Kidney (tissue), 13 donors: ENCODE measurements at regions not wholly inside any gene's neighbourhood (a gene's known extent, or its start where the extent isn't known, plus 50 kb on each side); places are given as distances from the start of the nearest gene placed in this dataset.

Source experiments
- DNase-seq, 5 donors: peaks; one replicate each; pipeline ENCODE4 v3.0.0-alpha.2; 2013 to 2020
- FAIRE-seq: peaks from 2 replicates; lab custom pipeline; 2012; peaks lifted over from hg19 to GRCh38; lab: Jason Lieb, UNC
- H3K27ac ChIP-seq, 2 donors: one replicate each; pipeline ENCODE4 v1.7.0; 2013; ENCODE audit warnings: low read depth in 2 of 2, low read length in 2 of 2, inconsistent platforms in 1 of 2
- H3K27me3 ChIP-seq: one replicate; pipeline ENCODE4 v1.7.1; 2013; ENCODE audit warnings: low read length, inconsistent platforms; ENCODE audit not compliant: control insufficient read depth, insufficient read depth
- H3K36me3 ChIP-seq, 3 donors: one replicate each; pipeline versions ENCODE4 v1.7.0 to v1.7.1; 2013; ENCODE audit warnings: low read length in 3 of 3, control low read depth in 1 of 3, inconsistent platforms in 1 of 3; ENCODE audit not compliant: insufficient read depth in 3 of 3, control insufficient read depth in 2 of 3
- H3K4me1 ChIP-seq, 3 donors: one replicate each; pipeline versions ENCODE4 v1.7.0 to v1.7.1; 2013; ENCODE audit warnings: low read length in 3 of 3, inconsistent platforms in 1 of 3, low read depth in 1 of 3; ENCODE audit not compliant: control insufficient read depth in 2 of 3, insufficient read depth in 2 of 3
- H3K4me3 ChIP-seq, 3 donors: one replicate each; pipeline versions ENCODE4 v1.7.0 to v1.8.1; 2013; ENCODE audit warnings: low read length in 3 of 3, control low read depth in 1 of 3, inconsistent platforms in 1 of 3
- H3K9ac ChIP-seq, 3 donors: one replicate each; pipeline versions ENCODE4 v1.7.0 to v1.7.1; 2013; ENCODE audit warnings: low read length in 3 of 3, control low read depth in 1 of 3, inconsistent platforms in 1 of 3
- H3K9me3 ChIP-seq, 3 donors: one replicate each; pipeline versions ENCODE4 v1.7.0 to v1.7.1; 2013; ENCODE audit warnings: low read length in 3 of 3, control low read depth in 1 of 3, inconsistent platforms in 1 of 3; ENCODE audit not compliant: control insufficient read depth in 2 of 3, insufficient read depth in 1 of 3
- intact Hi-C: fragments of 100-400 bp; cut with DNase I; formaldehyde crosslinking; loops from one replicate; pipeline ENCODE4 v1.11.1; 2022
- TF ChIP-seq, protein P1 (sequence below): IDR thresholded peaks from 3 replicates; pipeline ENCODE4 v1.5.1; 2012; ENCODE audit warnings: mild to moderate bottlenecking, moderate library complexity, borderline replicate concordance; ENCODE audit not compliant: insufficient read depth; ENCODE audit errors: extremely low read depth
- donor health status: control.
- donor health status: control.
- donor health status: control.
- donor health status: control.
- donor health status: control.
- donor health status: DM: yes; HTN: yes; CAD: no.
- donor health status: Normal renal cell carcinoma (clear cell type).

DNA sequence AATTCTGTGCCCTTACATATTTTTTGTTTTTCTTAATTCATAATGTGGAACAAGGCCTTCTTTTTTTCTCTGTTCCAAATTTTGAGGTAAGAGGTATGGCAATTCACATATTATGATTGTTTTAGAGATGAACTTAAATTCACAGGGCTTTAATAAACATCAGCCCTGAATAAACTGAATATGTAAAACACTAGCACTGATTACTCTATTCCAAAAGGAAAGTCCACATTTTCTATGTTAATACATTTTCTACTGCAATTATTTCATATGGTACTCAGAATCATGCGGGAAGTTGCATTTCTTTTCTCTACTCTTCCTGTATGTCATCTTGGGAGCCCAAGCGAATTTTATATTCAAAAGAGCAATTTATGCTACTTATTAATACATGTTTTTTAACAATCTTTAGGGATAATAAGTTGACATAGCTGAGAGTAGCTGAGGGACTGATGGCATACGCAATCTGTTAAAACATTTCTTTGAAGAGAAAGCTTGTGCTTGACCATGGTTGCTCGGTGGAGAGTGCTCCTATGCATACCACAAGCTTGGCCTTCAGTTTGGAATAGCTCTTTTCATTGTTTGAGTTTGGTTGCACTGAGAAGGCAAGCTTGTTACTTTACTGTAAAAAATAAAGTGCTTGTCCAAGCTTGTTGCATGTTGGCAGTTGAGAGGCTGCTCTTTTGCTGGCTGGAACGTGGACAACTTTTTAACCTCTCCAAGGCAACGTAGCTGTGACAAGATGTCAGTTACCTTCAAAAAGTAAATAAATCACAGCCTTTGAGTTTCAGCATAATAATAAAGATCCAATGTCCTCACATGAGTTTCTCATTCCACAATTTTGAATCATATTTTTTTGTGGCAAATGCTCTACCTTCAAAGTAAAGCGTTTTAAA is 196.3 kb upstream of the SPRY1 start:
- no peak for FAIRE-seq
- intact Hi-C loops = no loop called here
- no peak for DNase-seq
- Histone ChIP-seq H3K9ac (no peak overlapping the region), H3K27ac (no peak overlapping the region), H3K4me3 (no peak overlapping the region), H3K9me3 (no peaks in the 10 kb centered on the region), H3K4me1 (no peaks in the 10 kb centered on the region), H3K36me3 (no peaks in the 10 kb centered on the region), H3K27me3 (no peaks in the 10 kb centered on the region)
- TF ChIP-seq, protein P1, sequence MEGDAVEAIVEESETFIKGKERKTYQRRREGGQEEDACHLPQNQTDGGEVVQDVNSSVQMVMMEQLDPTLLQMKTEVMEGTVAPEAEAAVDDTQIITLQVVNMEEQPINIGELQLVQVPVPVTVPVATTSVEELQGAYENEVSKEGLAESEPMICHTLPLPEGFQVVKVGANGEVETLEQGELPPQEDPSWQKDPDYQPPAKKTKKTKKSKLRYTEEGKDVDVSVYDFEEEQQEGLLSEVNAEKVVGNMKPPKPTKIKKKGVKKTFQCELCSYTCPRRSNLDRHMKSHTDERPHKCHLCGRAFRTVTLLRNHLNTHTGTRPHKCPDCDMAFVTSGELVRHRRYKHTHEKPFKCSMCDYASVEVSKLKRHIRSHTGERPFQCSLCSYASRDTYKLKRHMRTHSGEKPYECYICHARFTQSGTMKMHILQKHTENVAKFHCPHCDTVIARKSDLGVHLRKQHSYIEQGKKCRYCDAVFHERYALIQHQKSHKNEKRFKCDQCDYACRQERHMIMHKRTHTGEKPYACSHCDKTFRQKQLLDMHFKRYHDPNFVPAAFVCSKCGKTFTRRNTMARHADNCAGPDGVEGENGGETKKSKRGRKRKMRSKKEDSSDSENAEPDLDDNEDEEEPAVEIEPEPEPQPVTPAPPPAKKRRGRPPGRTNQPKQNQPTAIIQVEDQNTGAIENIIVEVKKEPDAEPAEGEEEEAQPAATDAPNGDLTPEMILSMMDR = no peak

DNA sequence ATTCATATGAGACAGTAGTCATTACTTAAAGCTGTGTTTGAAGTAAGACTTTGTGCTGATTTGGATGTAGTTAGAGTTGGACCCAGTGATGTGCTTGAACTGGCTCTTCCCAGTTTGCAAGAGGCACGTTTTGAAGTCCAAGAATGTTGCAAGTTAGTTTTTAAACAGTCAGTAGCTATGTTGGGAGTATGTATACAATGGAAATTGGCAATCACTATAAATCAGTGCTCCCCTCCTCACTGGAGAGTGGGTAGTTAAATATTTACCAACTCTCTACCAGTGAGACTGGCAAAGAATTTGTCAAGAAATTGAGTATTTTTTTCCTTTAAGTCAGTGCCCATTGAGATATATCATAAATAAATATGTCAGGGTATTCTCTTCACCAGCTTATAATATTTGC is 191.9 kb upstream of the SPRY1 start:
- Histone ChIP-seq H3K4me3 (no peak overlapping the region), H3K9me3 (no peaks in the 10 kb centered on the region), H3K36me3 (no peaks in the 10 kb centered on the region), H3K9ac (no peak overlapping the region), H3K27ac (no peak overlapping the region), H3K4me1 (no peaks in the 10 kb centered on the region), H3K27me3 (no peaks in the 10 kb centered on the region)
- intact Hi-C loops = no loop called here
- FAIRE-seq (no peak), DNase-seq (peak in 2 of 5 donors; percentile 32 to 50)
- TF ChIP-seq, protein P1 = no peak

DNA sequence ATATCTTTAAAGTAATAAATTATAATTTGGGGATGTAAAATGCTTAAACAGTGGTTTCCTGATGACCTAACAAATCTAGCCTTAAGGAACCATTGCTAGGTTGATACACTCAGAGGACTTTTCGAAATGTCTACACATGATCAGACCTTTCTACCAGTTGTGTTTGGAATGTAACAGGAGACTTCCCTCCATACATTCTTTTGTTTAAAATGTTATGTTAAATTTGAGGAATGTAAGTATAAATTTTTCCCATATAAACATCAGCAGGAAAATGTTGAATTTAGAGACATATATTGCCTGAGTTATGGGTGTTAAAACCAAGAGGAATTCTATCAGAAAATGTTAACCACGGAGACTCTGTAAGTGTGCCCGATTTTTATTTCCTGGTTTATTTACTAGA is 190.6 kb upstream of the SPRY1 start:
- no peaks in the 10 kb centered on the region for H3K36me3 ChIP-seq
- H3K27me3 ChIP-seq = no peaks in the 10 kb centered on the region
- intact Hi-C loops = no loop called here
- DNase-seq (no peak), FAIRE-seq (no peak)
- H3K9me3 ChIP-seq = no peaks in the 10 kb centered on the region
- H3K9ac ChIP-seq = no peak overlapping the region
- H3K4me1 ChIP-seq = no peaks in the 10 kb centered on the region
- H3K4me3 ChIP-seq = no peak overlapping the region
- no peak overlapping the region for H3K27ac ChIP-seq
- TF ChIP-seq, protein P1 = no peak

DNA sequence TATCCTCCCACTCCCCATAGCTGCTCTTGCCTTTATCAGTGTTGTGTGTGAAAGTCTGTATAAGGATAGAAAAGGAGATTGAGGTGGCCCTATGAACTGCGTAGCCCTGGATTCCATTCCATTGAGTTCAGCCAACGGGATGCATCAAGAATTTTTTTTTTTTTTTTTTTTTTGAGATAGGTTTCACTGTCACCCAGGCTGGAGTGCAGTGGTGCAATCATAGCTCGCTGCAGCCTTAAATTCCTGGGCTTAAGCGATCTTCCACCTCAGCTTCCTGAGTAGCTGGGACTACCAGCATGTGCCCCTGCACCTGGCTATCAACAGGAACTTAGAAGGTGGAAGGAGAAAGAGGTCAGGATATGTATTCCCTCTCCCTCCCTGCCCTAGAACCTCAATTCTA is 187.2 kb upstream of the SPRY1 start:
- DNase-seq = peak in 1 of 5 donors; percentile 7
- Histone ChIP-seq H3K9ac (no peak overlapping the region), H3K27me3 (no peaks in the 10 kb centered on the region), H3K36me3 (no peaks in the 10 kb centered on the region), H3K4me3 (no peak overlapping the region), H3K9me3 (no peaks in the 10 kb centered on the region), H3K4me1 (no peaks in the 10 kb centered on the region), H3K27ac (no peak overlapping the region)
- TF ChIP-seq, protein P1 = no peak
- FAIRE-seq = no peak
- intact Hi-C loops = no loop called here
